Fibroblast of lung (primary cell): ENCODE measurements at regions not wholly inside any gene's neighbourhood (a gene's known extent, or its start where the extent isn't known, plus 50 kb on each side); places are given as distances from the start of the nearest gene placed in this dataset.

Source experiments
- CTCF ChIP-seq, 2 donors: IDR thresholded peaks in 1 of 2; conservative IDR thresholded peaks in 1 of 2; 1 replicate in 1 of 2; 2 replicates in 1 of 2; pipeline ENCODE4 v1.5.1; 2011 to 2012; ENCODE audit warnings: low read length in 2 of 2, control low read depth in 1 of 2, inconsistent platforms in 1 of 2, low read depth in 1 of 2, mild to moderate bottlenecking in 1 of 2
- EZH2 ChIP-seq: IDR thresholded peaks from 2 replicates; pipeline ENCODE4 v1.5.1; 2012; ENCODE audit warnings: low read length, control low read depth, mild to moderate bottlenecking; ENCODE audit errors: missing control alignments

- TF ChIP-seq CTCF (conservative IDR thresholded peaks at IDR 0.05 in 1 of 2, IDR thresholded peaks at IDR 0.05 in 1 of 2; ENCODE audit: low read depth in 1 of 2, low read length in 2 of 2) (no peak), EZH2 (no peak)
Measured at GRCh38 chr5:53411388-53411787, 69.0 kb upstream of the FST start.
